ENCODE measurements at regions not wholly inside any gene's neighbourhood (a gene's known extent, or its start where the extent isn't known, plus 50 kb on each side); places are given as distances from the start of the nearest gene placed in this dataset.

DNA sequence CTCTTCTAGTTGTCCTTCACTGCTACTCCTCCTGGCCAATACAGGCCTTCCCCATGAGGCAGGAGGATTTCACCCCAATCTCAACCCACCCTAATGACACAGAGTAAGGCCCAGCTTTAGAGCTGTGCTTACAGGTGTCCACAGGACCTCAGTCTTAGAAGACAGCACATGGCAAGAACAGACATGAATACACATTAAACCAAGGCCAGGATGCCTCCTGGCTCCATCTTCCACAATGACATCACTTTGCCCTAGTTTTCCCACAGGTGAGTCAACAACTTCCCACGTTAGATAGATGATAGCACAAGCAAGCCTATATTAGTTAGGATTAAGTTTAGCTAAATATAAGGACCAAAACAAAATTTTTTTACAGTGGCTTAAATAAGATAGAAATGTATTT, 63.8 kb upstream of the NOCT start:
- TF ChIP-seq EZH2 (IDR thresholded peaks at IDR 0.05; ENCODE audit: insufficient read depth, poor library complexity, severe bottlenecking) = no peak
- TF ChIP-seq EZH2phosphoT487 (IDR thresholded peaks at IDR 0.05; ENCODE audit: insufficient read depth, low read depth) = no peak

All from GM23248 (cell line).